Naive thymus-derived CD8-positive, alpha-beta T cell (primary cell): ENCODE measurements at regions not wholly inside any gene's neighbourhood (a gene's known extent, or its start where the extent isn't known, plus 50 kb on each side); places are given as distances from the start of the nearest gene placed in this dataset.
"Not testable (repeated sequence)": the region's sequence is repeated elsewhere in the genome, so short reads cannot be mapped to it uniquely, and the experiment has no call there.

Experiments
- ATAC-seq, 2 donors: fragments of 150-1000 bp; cut with Tn5 transposase in 1 of 2; sonication (Bioruptor Pico), chemical (Tn5 transposase) in 1 of 2; 1 replicate in 1 of 2; 2 replicates in 1 of 2; pipeline ENCODE4 v1.10.0; 2021; ENCODE audit warnings: mild to moderate bottlenecking in 2 of 2, moderate library complexity in 2 of 2
- POLR2A ChIA-PET: fragments of 350-600 bp; sonication (Branson Sonifier 250); formaldehyde crosslinking; loops from one replicate; lab custom pipeline; 2021; ENCODE audit warnings: antibody characterized with exemption; lab: Charles Lee
- DNase-seq, 10 donors: peaks; one replicate each; pipeline versions ENCODE4 v3.0.0 to v3.0.0-alpha.2; 2020 to 2022
- H3K27ac Mint-ChIP-seq, 10 donors: one replicate each; pipeline ENCODE4 v1.8.0; 2020 to 2022; ENCODE audit warnings: mild to moderate bottlenecking in 10 of 10, mixed read lengths in 10 of 10, moderate library complexity in 4 of 10, inconsistent platforms in 1 of 10
- H3K27me3 Mint-ChIP-seq, 5 donors: one replicate each; pipeline ENCODE4 v1.8.0; 2021 to 2022; ENCODE audit warnings: mixed read lengths in 5 of 5
- H3K36me3 Mint-ChIP-seq, 3 donors: one replicate each; pipeline ENCODE4 v1.8.0; 2020 to 2022; ENCODE audit warnings: mixed read lengths in 3 of 3, mild to moderate bottlenecking in 2 of 3, inconsistent platforms in 1 of 3
- H3K4me1 Mint-ChIP-seq, 4 donors: one replicate each; pipeline ENCODE4 v1.8.0; 2021 to 2022; ENCODE audit warnings: mixed read lengths in 4 of 4
- H3K4me3 Mint-ChIP-seq, 10 donors: one replicate each; pipeline ENCODE4 v1.8.0; 2020 to 2022; ENCODE audit warnings: mild to moderate bottlenecking in 10 of 10, mixed read lengths in 10 of 10, moderate library complexity in 6 of 10, inconsistent platforms in 1 of 10
- H3K9me3 Mint-ChIP-seq, 9 donors: one replicate each; pipeline ENCODE4 v1.8.0; 2020 to 2022; ENCODE audit warnings: mixed read lengths in 9 of 9, mild to moderate bottlenecking in 3 of 9, inconsistent platforms in 1 of 9, moderate library complexity in 1 of 9

DNA sequence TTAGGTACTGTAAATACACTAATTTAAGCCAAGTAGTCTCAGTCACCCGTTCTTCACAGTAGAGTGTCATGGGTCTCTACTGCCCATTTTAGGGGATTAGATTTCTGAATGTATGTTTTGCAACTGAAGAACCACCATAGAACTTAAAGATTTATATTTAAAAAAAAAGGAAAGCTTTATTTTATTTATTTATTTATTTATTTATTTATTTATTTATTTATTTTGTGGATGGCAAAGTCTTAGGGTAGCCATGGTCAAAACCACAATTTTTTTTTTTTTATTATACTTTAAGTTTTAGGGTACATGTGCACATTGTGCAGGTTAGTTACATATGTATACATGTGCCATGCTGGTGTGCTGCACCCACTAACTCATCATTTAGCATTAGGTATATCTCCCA lies 960.4 kb upstream of the COX7C start:
- H3K4me3 Mint-ChIP-seq, H3K36me3 Mint-ChIP-seq, H3K27ac Mint-ChIP-seq, H3K27me3 Mint-ChIP-seq, DNase-seq, ATAC-seq, H3K4me1 Mint-ChIP-seq, POLR2A ChIA-PET: not testable (repeated sequence)
- H3K9me3 Mint-ChIP-seq = peaks cover 0 to 34% (median 13%) of the 10 kb centered on the region in 9 donors

DNA sequence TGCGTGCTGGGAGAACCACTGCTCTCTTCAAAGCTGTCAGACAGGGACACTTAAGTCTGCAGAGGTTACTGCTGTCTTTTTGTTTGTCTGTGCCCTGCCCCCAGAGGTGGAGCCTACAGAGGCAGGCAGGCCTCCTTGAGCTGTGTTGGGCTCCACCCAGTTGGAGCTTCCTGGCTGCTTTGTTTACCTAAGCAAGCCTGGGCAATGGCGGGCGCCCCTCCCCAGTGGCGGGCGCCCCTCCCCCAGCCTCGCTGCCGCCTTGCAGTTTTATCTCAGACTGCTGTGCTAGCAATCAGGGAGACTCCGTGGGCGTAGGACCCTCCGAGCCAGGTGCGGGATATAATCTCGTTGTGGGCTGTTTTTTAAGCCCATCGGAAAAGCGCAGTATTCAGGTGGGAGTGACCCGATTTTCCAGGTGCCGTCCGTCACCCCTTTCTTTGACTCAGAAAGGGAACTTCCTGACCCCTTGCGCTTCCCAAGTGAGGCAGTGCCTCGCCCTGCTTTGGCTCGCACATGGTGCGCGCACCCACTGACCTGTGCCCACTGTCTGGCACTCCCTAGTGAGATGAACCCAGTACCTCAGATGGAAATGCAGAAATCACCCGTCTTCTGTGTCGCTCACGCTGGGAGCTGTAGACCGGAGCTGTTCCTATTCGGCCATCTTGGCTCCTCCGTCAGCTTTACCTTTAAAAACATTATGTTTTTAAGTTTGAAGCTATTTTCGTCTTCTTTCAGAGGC lies 954.6 kb upstream of the COX7C start:
- ATAC-seq, H3K4me3 Mint-ChIP-seq, H3K4me1 Mint-ChIP-seq, H3K27ac Mint-ChIP-seq, H3K27me3 Mint-ChIP-seq, H3K9me3 Mint-ChIP-seq, H3K36me3 Mint-ChIP-seq, POLR2A ChIA-PET, DNase-seq: not testable (repeated sequence)

DNA sequence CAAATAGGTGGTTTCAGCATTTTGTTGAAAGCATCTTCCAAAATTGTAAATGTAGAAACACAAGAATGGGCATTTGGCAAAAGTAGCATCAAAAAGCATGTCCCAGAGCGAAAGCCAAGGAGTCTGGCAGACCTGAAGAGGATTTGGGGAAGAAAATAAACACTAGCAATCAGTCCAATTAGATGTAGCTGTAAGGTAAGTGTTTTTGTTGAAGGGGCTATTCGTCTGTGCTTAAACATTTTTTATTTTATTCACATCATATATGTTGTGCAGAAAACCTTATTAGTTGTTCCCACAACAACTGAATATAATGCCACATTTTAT lies 954.1 kb upstream of the COX7C start:
- Mint-ChIP-seq H3K9me3 (peaks cover 0 to 13% (median 0%) of the 10 kb centered on the region in 9 donors), H3K27me3 (no peaks in the 10 kb centered on the region), H3K4me3 (no peak overlapping the region), H3K36me3 (no peaks in the 10 kb centered on the region), H3K27ac (no peak overlapping the region), H3K4me1 (no peaks in the 10 kb centered on the region)
- POLR2A ChIA-PET = no interaction called here
- DNase-seq = no peak
- no peak for ATAC-seq

DNA sequence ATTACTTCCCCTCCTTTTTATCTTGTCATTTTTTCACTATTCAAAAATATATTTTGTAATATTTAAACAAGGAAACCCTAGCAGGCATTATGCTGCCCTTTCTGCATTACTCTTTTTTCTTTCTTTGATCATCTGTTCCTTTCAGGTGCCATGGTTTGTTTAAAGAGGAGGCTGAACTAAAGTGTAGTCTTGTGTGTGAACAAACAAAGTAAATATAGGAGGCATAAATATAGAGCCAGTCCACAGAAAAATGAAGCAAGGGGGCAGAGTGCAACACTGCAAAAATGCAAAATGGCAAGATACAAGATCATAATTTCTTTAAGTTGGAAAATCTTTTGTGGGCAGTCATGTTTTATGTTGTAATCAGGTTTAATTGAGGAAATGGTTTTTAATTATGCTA lies 947.3 kb upstream of the COX7C start:
- no peaks in the 10 kb centered on the region for H3K4me1 Mint-ChIP-seq
- no peak overlapping the region for H3K27ac Mint-ChIP-seq
- no peak overlapping the region for H3K4me3 Mint-ChIP-seq
- no peak for ATAC-seq
- POLR2A ChIA-PET = no interaction called here
- DNase-seq = no peak
- no peaks in the 10 kb centered on the region for H3K27me3 Mint-ChIP-seq
- peaks cover 0 to 6% (median 0%) of the 10 kb centered on the region in 9 donors for H3K9me3 Mint-ChIP-seq
- no peaks in the 10 kb centered on the region for H3K36me3 Mint-ChIP-seq

DNA sequence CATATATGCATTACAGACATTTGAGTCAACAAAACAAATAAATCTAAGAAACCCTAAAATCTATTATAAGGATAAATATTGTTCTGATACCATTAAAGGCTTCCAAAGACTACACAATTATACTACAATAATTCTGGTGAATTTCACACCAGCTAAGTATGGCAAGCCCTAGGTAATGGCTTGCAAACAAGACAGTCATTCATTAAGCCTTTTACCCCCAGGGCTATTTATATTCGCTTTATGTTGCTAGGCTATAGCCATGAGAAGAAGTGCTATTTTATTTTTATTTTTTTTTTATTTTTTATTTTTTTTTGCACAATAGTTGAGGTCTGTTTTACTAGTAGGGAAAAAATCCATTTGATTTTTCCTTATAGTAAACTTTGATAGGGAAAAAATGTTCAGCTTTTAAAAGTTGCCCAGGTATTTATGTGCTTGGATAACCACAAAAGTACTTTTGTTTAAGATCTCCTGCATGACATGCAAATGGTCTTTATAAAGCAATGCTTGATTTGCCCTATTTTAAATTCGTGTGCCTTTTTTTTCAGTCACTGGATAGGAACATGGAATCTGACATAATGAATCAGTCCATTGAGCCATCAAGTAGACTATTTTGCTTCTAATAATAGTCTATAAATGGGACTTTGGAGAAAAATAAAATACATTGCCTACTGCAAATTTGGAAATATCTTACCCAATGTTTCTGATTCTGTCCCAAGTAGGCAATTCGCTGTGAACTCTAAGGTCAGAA lies 946.3 kb upstream of the COX7C start:
- ATAC-seq = no peak
- Mint-ChIP-seq H3K4me3 (no peak overlapping the region), H3K27me3 (no peaks in the 10 kb centered on the region), H3K9me3 (peaks cover 0 to 5% (median 0%) of the 10 kb centered on the region in 9 donors), H3K27ac (no peak overlapping the region), H3K36me3 (no peaks in the 10 kb centered on the region), H3K4me1 (no peaks in the 10 kb centered on the region)
- POLR2A ChIA-PET = no interaction called here
- no peak for DNase-seq

DNA sequence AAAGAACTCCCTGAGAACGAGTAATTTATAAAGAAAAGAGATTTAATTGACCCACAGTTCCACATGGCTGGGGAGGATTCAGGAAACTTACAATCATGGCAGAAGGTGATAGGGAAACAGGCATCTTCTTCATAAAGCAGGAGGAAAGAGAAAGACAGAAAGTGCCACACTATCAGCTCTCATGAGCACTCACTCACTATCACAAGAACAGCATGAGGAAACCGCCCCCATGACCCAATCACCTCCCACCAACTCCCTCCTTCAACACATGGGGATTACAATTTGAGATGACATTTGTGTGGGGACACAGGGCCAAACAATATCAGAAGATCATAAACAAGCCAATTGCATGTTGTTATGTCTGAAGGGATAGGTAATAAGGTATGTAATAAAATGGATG lies 935.9 kb upstream of the COX7C start:
- DNase-seq = no peak
- ATAC-seq = no peak
- H3K27ac Mint-ChIP-seq = no peak overlapping the region

DNA sequence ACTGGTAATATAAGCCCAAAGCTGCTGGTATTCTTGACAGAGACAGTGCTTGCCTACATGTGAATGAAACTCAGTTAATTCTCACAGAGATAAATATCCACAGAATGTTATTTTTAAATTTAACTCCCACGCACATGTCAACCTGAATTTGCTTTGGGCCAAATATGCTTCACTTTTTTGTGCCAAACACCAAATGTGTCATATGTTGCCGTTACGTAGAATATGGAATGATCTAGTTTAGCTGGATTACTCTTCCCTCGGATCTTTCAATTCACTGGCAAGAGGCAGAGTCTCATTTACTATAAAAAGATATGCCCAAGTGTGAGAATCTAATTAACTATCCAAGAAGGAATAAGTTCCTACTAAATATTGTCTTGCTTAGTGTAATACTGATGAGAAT lies 933.4 kb upstream of the COX7C start:
- POLR2A ChIA-PET = no interaction called here
- ATAC-seq = no peak
- no peak for DNase-seq
- Mint-ChIP-seq H3K9me3 (peaks cover 0 to 16% (median 0%) of the 10 kb centered on the region in 9 donors), H3K27ac (no peak overlapping the region), H3K4me3 (no peak overlapping the region), H3K4me1 (no peaks in the 10 kb centered on the region), H3K27me3 (no peaks in the 10 kb centered on the region), H3K36me3 (no peaks in the 10 kb centered on the region)

More for the DNA sequence above, 935.9 kb upstream of the COX7C start:
- Mint-ChIP-seq H3K36me3 (no peaks in the 10 kb centered on the region), H3K4me3 (no peak overlapping the region), H3K4me1 (no peaks in the 10 kb centered on the region), H3K9me3 (peaks cover 0 to 16% (median 0%) of the 10 kb centered on the region in 9 donors), H3K27me3 (no peaks in the 10 kb centered on the region)
- POLR2A ChIA-PET = no interaction called here

DNA sequence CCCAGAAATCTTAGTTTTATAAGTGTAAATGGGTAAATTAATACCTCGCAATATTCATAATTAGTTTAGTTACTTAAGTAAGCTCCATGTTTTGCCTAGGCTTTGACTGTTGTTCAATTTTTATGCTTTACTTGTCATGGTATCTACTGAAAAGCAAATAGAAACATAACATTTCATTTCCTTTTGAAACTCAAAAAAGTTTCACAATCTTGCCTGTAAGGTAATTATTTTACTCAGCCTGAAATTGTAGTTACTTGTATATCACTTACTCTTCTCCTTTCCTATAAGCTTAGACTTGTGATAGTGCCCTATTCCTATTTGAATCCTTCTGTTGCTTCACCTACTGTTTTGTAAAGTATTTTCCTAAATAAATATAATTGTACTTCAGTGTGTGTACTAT lies 914.4 kb upstream of the COX7C start:
- no peak overlapping the region for H3K4me3 Mint-ChIP-seq
- POLR2A ChIA-PET = no interaction called here
- H3K27me3 Mint-ChIP-seq = no peaks in the 10 kb centered on the region
- H3K36me3 Mint-ChIP-seq = no peaks in the 10 kb centered on the region
- H3K4me1 Mint-ChIP-seq = no peaks in the 10 kb centered on the region
- ATAC-seq = no peak
- H3K27ac Mint-ChIP-seq = no peak overlapping the region
- peaks cover 0 to 12% (median 0%) of the 10 kb centered on the region in 9 donors for H3K9me3 Mint-ChIP-seq
- no peak for DNase-seq

DNA sequence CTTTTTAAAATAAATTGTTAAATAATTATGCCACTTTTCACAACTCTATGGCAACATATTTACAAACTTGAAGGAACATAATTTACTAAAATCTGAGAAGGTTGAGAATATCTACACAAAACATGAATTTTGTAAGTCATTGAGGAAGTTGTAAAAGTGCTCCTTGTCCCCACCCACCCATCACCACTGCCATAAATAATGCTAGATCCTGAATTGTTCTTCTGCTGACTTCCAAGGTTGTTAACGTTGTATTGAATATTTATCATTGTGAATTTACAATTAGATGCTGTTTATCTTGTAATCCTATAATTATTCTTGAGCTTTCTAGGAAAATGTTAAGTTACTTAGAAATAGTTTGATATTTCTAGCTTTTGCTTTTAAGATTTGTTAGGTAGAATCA lies 908.0 kb upstream of the COX7C start:
- no peak overlapping the region for H3K27ac Mint-ChIP-seq
- no peaks in the 10 kb centered on the region for H3K4me1 Mint-ChIP-seq
- ATAC-seq (no peak), DNase-seq (no peak)
- H3K4me3 Mint-ChIP-seq = no peak overlapping the region
- no peaks in the 10 kb centered on the region for H3K27me3 Mint-ChIP-seq
- H3K36me3 Mint-ChIP-seq = no peaks in the 10 kb centered on the region
- peaks cover 0 to 12% (median 0%) of the 10 kb centered on the region in 9 donors for H3K9me3 Mint-ChIP-seq
- POLR2A ChIA-PET = no interaction called here

DNA sequence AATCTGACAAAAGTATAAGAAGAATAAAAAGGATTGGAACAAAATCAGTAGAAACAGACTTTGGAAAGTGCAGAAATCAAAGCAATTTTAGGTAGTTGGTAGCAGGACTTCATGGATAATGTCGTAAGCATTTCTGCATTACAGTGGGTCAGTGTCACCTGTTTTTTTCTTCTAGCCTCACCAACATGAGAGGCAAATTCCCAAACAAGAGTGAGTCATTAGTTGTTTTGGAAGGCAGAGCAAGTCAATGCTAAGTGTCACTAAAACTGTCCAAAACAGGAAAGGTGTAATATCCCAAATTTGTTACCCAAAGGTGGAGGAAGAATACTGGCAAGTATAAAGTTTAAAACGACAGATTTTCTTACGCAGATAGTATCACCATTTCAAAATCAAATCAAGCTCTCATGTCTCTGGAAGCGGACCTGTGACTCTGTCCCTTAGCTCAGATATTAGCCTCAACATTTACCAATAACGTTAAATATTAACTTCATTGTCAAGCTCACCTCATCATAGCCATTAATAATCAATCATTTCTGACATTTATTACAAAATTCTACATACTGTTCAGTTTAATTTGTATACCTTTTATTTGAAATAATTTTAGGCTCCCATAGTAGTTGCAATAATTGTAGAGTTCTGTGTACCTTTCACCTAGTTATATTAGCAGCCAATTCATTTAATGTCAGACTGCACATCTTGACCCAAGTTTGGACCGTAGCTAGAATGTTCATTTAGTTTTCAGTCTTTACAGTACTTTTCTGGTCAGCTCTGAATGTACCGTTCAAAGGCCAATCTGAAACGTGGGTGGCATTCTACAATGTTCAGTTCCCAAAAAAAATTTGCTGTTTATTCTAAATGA lies 901.2 kb upstream of the COX7C start:
- Mint-ChIP-seq H3K9me3 (peaks cover 0 to 7% (median 0%) of the 10 kb centered on the region in 9 donors), H3K27ac (no peak overlapping the region), H3K36me3 (no peaks in the 10 kb centered on the region), H3K27me3 (no peaks in the 10 kb centered on the region), H3K4me3 (no peak overlapping the region), H3K4me1 (no peaks in the 10 kb centered on the region)
- no peak for ATAC-seq
- no peak for DNase-seq
- POLR2A ChIA-PET = no interaction called here

DNA sequence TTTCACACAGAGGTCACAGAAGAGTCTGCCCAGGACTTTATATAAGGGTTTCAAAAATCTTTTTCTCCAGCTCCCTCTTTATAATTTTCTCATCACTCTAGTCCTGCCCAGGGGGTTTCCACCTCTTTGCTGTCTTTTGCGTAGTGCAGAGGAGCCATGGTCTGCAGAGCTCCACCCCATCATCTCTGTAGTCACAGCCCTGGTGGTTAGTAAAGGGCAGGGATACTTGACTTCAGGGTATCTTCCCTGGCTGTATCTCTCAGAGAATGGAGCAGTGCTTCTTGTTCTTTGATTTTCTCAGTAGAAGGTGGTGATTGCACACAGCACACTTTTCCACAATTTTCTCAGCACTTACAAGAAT lies 900.6 kb upstream of the COX7C start:
- Mint-ChIP-seq H3K27me3 (no peaks in the 10 kb centered on the region), H3K4me1 (no peaks in the 10 kb centered on the region), H3K4me3 (no peak overlapping the region), H3K27ac (no peak overlapping the region), H3K36me3 (no peaks in the 10 kb centered on the region), H3K9me3 (peaks cover 0 to 7% (median 2%) of the 10 kb centered on the region in 9 donors)
- DNase-seq = no peak
- POLR2A ChIA-PET = no interaction called here
- no peak for ATAC-seq

DNA sequence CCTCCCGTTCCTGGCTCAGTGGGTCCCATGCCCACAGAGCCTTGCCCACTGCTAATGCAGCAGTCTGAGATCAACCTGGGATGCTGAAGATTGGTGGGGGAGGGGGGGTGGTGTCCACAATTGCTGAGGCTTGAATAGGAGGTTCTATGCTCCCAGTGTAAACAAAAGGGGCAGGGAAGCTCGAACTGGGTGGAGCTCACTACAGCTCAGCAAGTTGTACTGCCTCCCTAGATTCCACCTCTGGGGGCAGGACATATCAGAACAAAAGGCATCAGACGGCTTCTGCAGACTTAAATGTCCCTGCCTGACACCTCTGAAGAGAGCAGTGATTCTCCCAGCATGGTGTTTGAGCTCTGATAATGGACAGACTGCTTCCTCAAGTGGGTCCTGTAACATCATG lies 885.6 kb upstream of the COX7C start:
- H3K4me3 Mint-ChIP-seq = no peak overlapping the region
- H3K4me1 Mint-ChIP-seq = no peaks in the 10 kb centered on the region
- H3K36me3 Mint-ChIP-seq = peaks cover 0 to under 1% (median 0%) of the 10 kb centered on the region in 3 donors
- POLR2A ChIA-PET = no interaction called here
- no peaks in the 10 kb centered on the region for H3K27me3 Mint-ChIP-seq
- H3K27ac Mint-ChIP-seq = no peak overlapping the region
- peaks cover 0 to 19% (median 5%) of the 10 kb centered on the region in 9 donors for H3K9me3 Mint-ChIP-seq
- DNase-seq = no peak
- ATAC-seq = no peak

DNA sequence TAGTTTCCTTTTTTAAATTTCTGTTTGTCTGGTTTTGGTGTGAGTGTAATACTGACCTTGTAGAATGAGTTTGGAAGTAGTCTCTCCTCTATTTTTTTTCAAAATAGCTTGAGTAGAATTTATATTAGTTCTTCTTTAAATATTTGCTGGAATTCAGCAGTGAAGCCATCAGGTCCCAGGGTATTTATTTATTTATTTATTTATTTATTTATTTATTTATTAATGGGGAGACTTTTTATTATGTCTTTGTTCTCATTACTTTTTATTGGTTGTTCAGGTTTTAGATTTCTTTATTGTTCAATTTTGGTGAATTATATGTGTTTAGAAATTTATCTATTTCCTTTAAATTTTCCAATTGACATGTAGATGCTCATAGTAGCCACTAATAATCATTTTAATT lies 875.8 kb upstream of the COX7C start:
- no peak overlapping the region for H3K4me3 Mint-ChIP-seq
- H3K27me3 Mint-ChIP-seq = no peaks in the 10 kb centered on the region
- peaks cover 1 to 19% (median 10%) of the 10 kb centered on the region in 9 donors for H3K9me3 Mint-ChIP-seq
- H3K4me1 Mint-ChIP-seq = no peaks in the 10 kb centered on the region
- peaks cover 0 to 1% (median 0%) of the 10 kb centered on the region in 3 donors for H3K36me3 Mint-ChIP-seq
- no peak for DNase-seq
- ATAC-seq = no peak
- POLR2A ChIA-PET = no interaction called here
- H3K27ac Mint-ChIP-seq = no peak overlapping the region
